ENCODE measurements at regions not wholly inside any gene's neighbourhood (a gene's known extent, or its start where the extent isn't known, plus 50 kb on each side); places are given as distances from the start of the nearest gene placed in this dataset.

GRCh38 chr7:98685541-98685940, 68.5 kb downstream of the NPTX2 start:
- H3K27me3 ChIP-seq (replicated peaks; ENCODE audit: insufficient read depth, low read length), result no peaks in the 10 kb centered on the region; the same call in 1 of the 2 replicates
- no peak overlapping the region for H3K4me2 ChIP-seq (ENCODE audit: low read depth, low read length)
- H3K79me2 ChIP-seq (ENCODE audit: low read length), result no peaks in the 10 kb centered on the region
- H3K4me1 ChIP-seq (ENCODE audit: low read length), result no peaks in the 10 kb centered on the region
- no peak overlapping the region for H3K9ac ChIP-seq (ENCODE audit: low read length)
- TF ChIP-seq EZH2phosphoT487 (IDR thresholded peaks at IDR 0.05; ENCODE audit: low read length) (no peak), EZH2 (optimal IDR thresholded peaks at IDR 0.05; ENCODE audit: low read depth, low read length) (no peak), CTCF (IDR thresholded peaks at IDR 0.05; ENCODE audit: low read length) (no peak)
- no peaks in the 10 kb centered on the region for H3K9me2 ChIP-seq (replicated peaks; ENCODE audit: insufficient read depth, low read length)
- no peak for DNase-seq
- no peak overlapping the region for H2AFZ ChIP-seq (ENCODE audit: low read length)
- H3K27ac ChIP-seq (ENCODE audit: low read length), result no peak overlapping the region
- H3K36me3 ChIP-seq (replicated peaks; ENCODE audit: insufficient read depth, low read length), result no peaks in the 10 kb centered on the region
- H4K20me1 ChIP-seq (ENCODE audit: insufficient read depth, low read length), result no peaks in the 10 kb centered on the region
- H3K4me3 ChIP-seq (ENCODE audit: low read length), result no peak overlapping the region
- H3F3A ChIP-seq (ENCODE audit: insufficient read depth, low read length), result no peaks in the 10 kb centered on the region
- H3K9me3 ChIP-seq (replicated peaks; ENCODE audit: insufficient read depth, low read length), result no peaks in the 10 kb centered on the region

GRCh38 chr7:98686466-98687080, 69.5 kb downstream of the NPTX2 start:
- Histone ChIP-seq H3K4me2 (ENCODE audit: low read depth, low read length) (no peak overlapping the region), H3K9ac (ENCODE audit: low read length) (no peak overlapping the region), H3K36me3 (replicated peaks; ENCODE audit: insufficient read depth, low read length) (no peaks in the 10 kb centered on the region), H3K27ac (ENCODE audit: low read length) (no peak overlapping the region), H4K20me1 (ENCODE audit: insufficient read depth, low read length) (no peaks in the 10 kb centered on the region), H3K4me3 (ENCODE audit: low read length) (no peak overlapping the region), H3K9me2 (replicated peaks; ENCODE audit: insufficient read depth, low read length) (no peaks in the 10 kb centered on the region), H2AFZ (ENCODE audit: low read length) (no peak overlapping the region), H3K79me2 (ENCODE audit: low read length) (no peaks in the 10 kb centered on the region), H3K9me3 (replicated peaks; ENCODE audit: insufficient read depth, low read length) (no peaks in the 10 kb centered on the region), H3F3A (ENCODE audit: insufficient read depth, low read length) (no peaks in the 10 kb centered on the region), H3K27me3 (replicated peaks; ENCODE audit: insufficient read depth, low read length) (no peaks in the 10 kb centered on the region; the same call in 1 of the 2 replicates), H3K4me1 (ENCODE audit: low read length) (no peaks in the 10 kb centered on the region)
- no peak for TF ChIP-seq EZH2phosphoT487 (IDR thresholded peaks at IDR 0.05; ENCODE audit: low read length)
- no peak for TF ChIP-seq EZH2 (optimal IDR thresholded peaks at IDR 0.05; ENCODE audit: low read depth, low read length)
- TF ChIP-seq CTCF (IDR thresholded peaks at IDR 0.05; ENCODE audit: low read length), result no peak
- no peak for DNase-seq

- DNase-seq, result no peak
- no peak overlapping the region for H2AFZ ChIP-seq (ENCODE audit: low read length)
- no peaks in the 10 kb centered on the region for H4K20me1 ChIP-seq (ENCODE audit: insufficient read depth, low read length)
- no peak overlapping the region for H3K4me3 ChIP-seq (ENCODE audit: low read length)
- TF ChIP-seq CTCF (IDR thresholded peaks at IDR 0.05; ENCODE audit: low read length) (no peak), EZH2phosphoT487 (IDR thresholded peaks at IDR 0.05; ENCODE audit: low read length) (no peak), EZH2 (optimal IDR thresholded peaks at IDR 0.05; ENCODE audit: low read depth, low read length) (no peak)
- no peak overlapping the region for H3K9ac ChIP-seq (ENCODE audit: low read length)
- no peaks in the 10 kb centered on the region for H3K79me2 ChIP-seq (ENCODE audit: low read length)
- no peaks in the 10 kb centered on the region for H3K9me2 ChIP-seq (replicated peaks; ENCODE audit: insufficient read depth, low read length)
- no peaks in the 10 kb centered on the region; the same call in 1 of the 2 replicates for H3K27me3 ChIP-seq (replicated peaks; ENCODE audit: insufficient read depth, low read length)
- H3K27ac ChIP-seq (ENCODE audit: low read length), result no peak overlapping the region
- H3F3A ChIP-seq (ENCODE audit: insufficient read depth, low read length), result no peaks in the 10 kb centered on the region
- H3K9me3 ChIP-seq (replicated peaks; ENCODE audit: insufficient read depth, low read length), result no peaks in the 10 kb centered on the region
- H3K4me1 ChIP-seq (ENCODE audit: low read length), result no peaks in the 10 kb centered on the region
- no peaks in the 10 kb centered on the region for H3K36me3 ChIP-seq (replicated peaks; ENCODE audit: insufficient read depth, low read length)
- no peak overlapping the region for H3K4me2 ChIP-seq (ENCODE audit: low read depth, low read length)
Observed at GRCh38 chr7:98687111-98687751, 70.1 kb downstream of the NPTX2 start.

All from MM.1S (cell line).